CD14-positive monocyte (primary cell): ENCODE measurements at regions not wholly inside any gene's neighbourhood (a gene's known extent, or its start where the extent isn't known, plus 50 kb on each side); places are given as distances from the start of the nearest gene placed in this dataset.

Experiments
- DNase-seq, 3 donors: peaks; one replicate each; pipeline ENCODE4 v3.0.0-alpha.2; 2011 to 2022
- H2AFZ ChIP-seq: 2 replicates; pipeline ENCODE4 v1.6.0; 2012; ENCODE audit warnings: mild to moderate bottlenecking, low read depth, low read length, inconsistent platforms; ENCODE audit not compliant: insufficient read depth, poor library complexity, severe bottlenecking
- H3K27ac ChIP-seq, 2 donors: 1 replicate in 1 of 2; 2 replicates in 1 of 2; pipeline ENCODE4 v1.5.1; 2012 to 2013; ENCODE audit warnings: low read length in 2 of 2, control low read depth in 1 of 2, inconsistent platforms in 1 of 2, low read depth in 1 of 2, mild to moderate bottlenecking in 1 of 2
- H3K27me3 ChIP-seq, 2 donors: one replicate each; pipeline versions ENCODE4 v1.6.0 to v1.6.1; 2011 to 2013; ENCODE audit warnings: low read length in 2 of 2; ENCODE audit not compliant: control insufficient read depth in 2 of 2, insufficient read depth in 2 of 2
- H3K36me3 ChIP-seq, 2 donors: replicated peaks in 1 of 2; 1 replicate in 1 of 2; 2 replicates in 1 of 2; pipeline versions ENCODE4 v1.5.1 to v1.6.1; 2012 to 2013; ENCODE audit warnings: low read length in 2 of 2, control low read depth in 1 of 2, inconsistent platforms in 1 of 2, mild to moderate bottlenecking in 1 of 2; ENCODE audit not compliant: insufficient read depth in 2 of 2, control insufficient read depth in 1 of 2
- H3K4me1 ChIP-seq, 2 donors: 1 replicate in 1 of 2; 2 replicates in 1 of 2; pipeline versions ENCODE4 v1.5.1 to v1.6.1; 2012 to 2013; ENCODE audit warnings: low read length in 2 of 2, control low read depth in 1 of 2, inconsistent platforms in 1 of 2, mild to moderate bottlenecking in 1 of 2, moderate library complexity in 1 of 2; ENCODE audit not compliant: insufficient read depth in 2 of 2, control insufficient read depth in 1 of 2
- H3K4me2 ChIP-seq: replicated peaks from 2 replicates; pipeline ENCODE3; 2012; ENCODE audit warnings: low read length, moderate library complexity, mild to moderate bottlenecking; ENCODE audit not compliant: poor library complexity, severe bottlenecking; ENCODE audit errors: extremely low read depth
- H3K4me3 ChIP-seq, 3 experiments: fragments of 200-600 bp in 1 of 3; sonication (generic) in 1 of 3; replicated peaks in 1 of 3; 1 replicate in 2 of 3; 2 replicates in 1 of 3; pipeline ENCODE4 v1.5.1; 2011 to 2013; ENCODE audit warnings: low read length in 3 of 3, mild to moderate bottlenecking in 3 of 3, control low read depth in 2 of 3, low read depth in 2 of 3, inconsistent platforms in 1 of 3, moderate library complexity in 1 of 3
- H3K79me2 ChIP-seq: 2 replicates; pipeline ENCODE4 v1.6.0; 2012; ENCODE audit warnings: mild to moderate bottlenecking, control low read depth, inconsistent platforms, low read length, moderate library complexity; ENCODE audit not compliant: insufficient read depth
- H3K9ac ChIP-seq: 2 replicates; pipeline ENCODE4 v1.6.0; 2017; ENCODE audit warnings: low read length, mild to moderate bottlenecking; ENCODE audit not compliant: insufficient read depth, poor library complexity, severe bottlenecking
- H3K9me3 ChIP-seq, 2 donors: replicated peaks in 1 of 2; 1 replicate in 1 of 2; 2 replicates in 1 of 2; pipeline versions ENCODE4 v1.5.1 to v1.6.1; 2012 to 2013; ENCODE audit warnings: low read length in 2 of 2, control low read depth in 1 of 2; ENCODE audit not compliant: control insufficient read depth in 1 of 2, insufficient read depth in 1 of 2
- H4K20me1 ChIP-seq: 2 replicates; pipeline ENCODE4 v1.6.0; 2012; ENCODE audit warnings: mild to moderate bottlenecking, low read length, control low read depth, moderate library complexity; ENCODE audit not compliant: insufficient read depth
- H3K27ac Mint-ChIP-seq, 7 donors: one replicate each; pipeline ENCODE4 v1.8.0; 2020; ENCODE audit warnings: mild to moderate bottlenecking in 7 of 7, mixed read lengths in 7 of 7, moderate library complexity in 6 of 7, inconsistent platforms in 2 of 7
- H3K27me3 Mint-ChIP-seq, 3 donors: one replicate each; pipeline ENCODE4 v1.8.0; 2021 to 2022; ENCODE audit warnings: low read depth in 3 of 3, mild to moderate bottlenecking in 3 of 3, mixed read lengths in 3 of 3, moderate library complexity in 3 of 3, inconsistent platforms in 1 of 3
- H3K36me3 Mint-ChIP-seq, 2 donors: one replicate each; pipeline ENCODE4 v1.8.0; 2020; ENCODE audit warnings: mixed read lengths in 2 of 2, inconsistent platforms in 1 of 2, mild to moderate bottlenecking in 1 of 2
- H3K4me1 Mint-ChIP-seq: one replicate; pipeline ENCODE4 v1.8.0; 2020; ENCODE audit warnings: mild to moderate bottlenecking, mixed read lengths
- H3K4me3 Mint-ChIP-seq, 2 donors: one replicate each; pipeline ENCODE4 v1.8.0; 2020; ENCODE audit warnings: mild to moderate bottlenecking in 2 of 2, mixed read lengths in 2 of 2, moderate library complexity in 1 of 2
- H3K9me3 Mint-ChIP-seq, 7 donors: one replicate each; pipeline ENCODE4 v1.8.0; 2020 to 2022; ENCODE audit warnings: mixed read lengths in 7 of 7, mild to moderate bottlenecking in 6 of 7, moderate library complexity in 6 of 7, inconsistent platforms in 2 of 7
- CTCF ChIP-seq: fragments of 200-600 bp; IDR thresholded peaks from one replicate; pipeline ENCODE4 v1.8.0; 2022; ENCODE audit warnings: antibody characterized with exemption, mild to moderate bottlenecking
- WGBS: methylation state at CpG from one replicate; pipeline ENCODE4 v1.1.5; 2013; ENCODE audit warnings: missing lambda C conversion rate; ENCODE audit not compliant: insufficient coverage; 5-methylcytosine and 5-hydroxymethylcytosine counted together
- intact Hi-C, 2 donors: fragments of 100-400 bp; cut with micrococcal nuclease; formaldehyde crosslinking; loops; one replicate each; pipeline versions ENCODE4 v1.15.0 to v1.15.1; 2023

GRCh38 chr11:109856928-109857327 lies 236.3 kb upstream of the ZC3H12C start:
- Histone ChIP-seq H3K79me2 (no peaks in the 10 kb centered on the region), H3K27me3 (no peaks in the 10 kb centered on the region), H3K4me3 (no peak overlapping the region), H3K9me3 (no peaks in the 10 kb centered on the region), H4K20me1 (no peaks in the 10 kb centered on the region), H2AFZ (no peak overlapping the region), H3K27ac (no peak overlapping the region), H3K36me3 (no peaks in the 10 kb centered on the region), H3K9ac (no peak overlapping the region), H3K4me2 (no peak overlapping the region), H3K4me1 (no peaks in the 10 kb centered on the region)
- no peak for DNase-seq
- no peak overlapping the region for H3K4me3 Mint-ChIP-seq
- H3K4me1 Mint-ChIP-seq, result no peaks in the 10 kb centered on the region
- H3K27me3 Mint-ChIP-seq, result peaks cover 0 to 5% (median 0%) of the 10 kb centered on the region in 3 donors
- H3K9me3 Mint-ChIP-seq, result no peaks in the 10 kb centered on the region
- no CpG with 5 or more reads among the region's 2 CpGs for WGBS
- H3K27ac Mint-ChIP-seq, result no peak overlapping the region
- no peak for TF ChIP-seq CTCF
- no peaks in the 10 kb centered on the region for H3K36me3 Mint-ChIP-seq
- intact Hi-C loops, result no loop called here

- no peak for DNase-seq
- no peak overlapping the region for H3K4me3 Mint-ChIP-seq
- H3K27ac ChIP-seq, result no peak overlapping the region
- no peak overlapping the region for H3K27ac Mint-ChIP-seq
- H3K9me3 ChIP-seq, result no peaks in the 10 kb centered on the region
- H3K9me3 Mint-ChIP-seq, result no peaks in the 10 kb centered on the region
- H3K27me3 Mint-ChIP-seq, result peaks cover 0 to 5% (median 0%) of the 10 kb centered on the region in 3 donors
- H3K4me1 Mint-ChIP-seq, result no peaks in the 10 kb centered on the region
- H3K4me3 ChIP-seq, result no peak overlapping the region
- intact Hi-C loops, result no loop called here
- no peaks in the 10 kb centered on the region for H4K20me1 ChIP-seq
- no peak overlapping the region for H3K4me2 ChIP-seq
- H3K4me1 ChIP-seq, result no peaks in the 10 kb centered on the region
- H3K9ac ChIP-seq, result no peak overlapping the region
- H2AFZ ChIP-seq, result no peak overlapping the region
- H3K36me3 Mint-ChIP-seq, result no peaks in the 10 kb centered on the region
- no peaks in the 10 kb centered on the region for H3K36me3 ChIP-seq
- TF ChIP-seq CTCF, result no peak
- H3K79me2 ChIP-seq, result no peaks in the 10 kb centered on the region
- H3K27me3 ChIP-seq, result no peaks in the 10 kb centered on the region
Observed at GRCh38 chr11:109857637-109858036, 235.6 kb upstream of the ZC3H12C start.
